ENCODE measurements at regions not wholly inside any gene's neighbourhood (a gene's known extent, or its start where the extent isn't known, plus 50 kb on each side); places are given as distances from the start of the nearest gene placed in this dataset.

DNA sequence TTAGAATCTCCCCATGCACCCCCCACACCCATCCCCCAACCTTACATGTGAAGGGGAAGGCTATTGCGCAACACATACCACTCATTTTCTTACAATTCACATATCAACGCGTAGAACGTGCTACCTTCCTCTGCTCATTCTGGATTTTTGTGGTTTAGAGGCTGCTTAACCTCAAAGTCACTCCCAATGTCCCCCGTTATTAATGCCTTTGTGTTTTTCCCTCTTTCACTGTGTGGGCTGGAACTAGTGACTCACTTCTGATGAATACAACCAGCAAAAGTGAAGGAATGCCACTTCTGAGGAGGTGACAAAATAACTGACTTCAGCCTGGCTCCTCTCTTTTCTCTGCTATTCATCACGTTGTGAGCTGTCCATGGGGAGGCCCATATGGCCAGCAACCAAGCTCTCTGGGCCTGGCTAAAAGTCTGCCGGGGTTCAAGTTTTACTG lies 342.5 kb upstream of the NXPH2 start:
- TF ChIP-seq, protein P1, sequence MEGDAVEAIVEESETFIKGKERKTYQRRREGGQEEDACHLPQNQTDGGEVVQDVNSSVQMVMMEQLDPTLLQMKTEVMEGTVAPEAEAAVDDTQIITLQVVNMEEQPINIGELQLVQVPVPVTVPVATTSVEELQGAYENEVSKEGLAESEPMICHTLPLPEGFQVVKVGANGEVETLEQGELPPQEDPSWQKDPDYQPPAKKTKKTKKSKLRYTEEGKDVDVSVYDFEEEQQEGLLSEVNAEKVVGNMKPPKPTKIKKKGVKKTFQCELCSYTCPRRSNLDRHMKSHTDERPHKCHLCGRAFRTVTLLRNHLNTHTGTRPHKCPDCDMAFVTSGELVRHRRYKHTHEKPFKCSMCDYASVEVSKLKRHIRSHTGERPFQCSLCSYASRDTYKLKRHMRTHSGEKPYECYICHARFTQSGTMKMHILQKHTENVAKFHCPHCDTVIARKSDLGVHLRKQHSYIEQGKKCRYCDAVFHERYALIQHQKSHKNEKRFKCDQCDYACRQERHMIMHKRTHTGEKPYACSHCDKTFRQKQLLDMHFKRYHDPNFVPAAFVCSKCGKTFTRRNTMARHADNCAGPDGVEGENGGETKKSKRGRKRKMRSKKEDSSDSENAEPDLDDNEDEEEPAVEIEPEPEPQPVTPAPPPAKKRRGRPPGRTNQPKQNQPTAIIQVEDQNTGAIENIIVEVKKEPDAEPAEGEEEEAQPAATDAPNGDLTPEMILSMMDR (IDR thresholded peaks at IDR 0.05), result no peak
- TF ChIP-seq ZFX (IDR thresholded peaks at IDR 0.05; ENCODE audit: borderline replicate concordance), result no peak

All from 22Rv1 (cell line).